Activated CD4-positive, alpha-beta memory T cell treated with anti-CD3 and anti-CD28 coated beads, Interleukin-2, amount 10 ng/mL, durations not matched to agents 7 days and 5 days (primary cell): ENCODE measurements at regions not wholly inside any gene's neighbourhood (a gene's known extent, or its start where the extent isn't known, plus 50 kb on each side); places are given as distances from the start of the nearest gene placed in this dataset.
"Not testable (repeated sequence)": the region's sequence is repeated elsewhere in the genome, so short reads cannot be mapped to it uniquely, and the experiment has no call there.

Source experiments
- CTCF ChIA-PET: fragments of 350-600 bp; sonication (Branson Sonifier 250); formaldehyde crosslinking; loops from one replicate; lab custom pipeline; 2021; ENCODE audit warnings: antibody characterized with exemption, inconsistent platforms; lab: Charles Lee
- POLR2A ChIA-PET: fragments of 350-600 bp; sonication (Branson Sonifier 250); formaldehyde crosslinking; loops from one replicate; lab custom pipeline; 2021; ENCODE audit warnings: antibody characterized with exemption; lab: Charles Lee
- DNase-seq: peaks from one replicate; pipeline ENCODE4 v3.0.0-alpha.2; 2020
- H3K27ac Mint-ChIP-seq: one replicate; pipeline ENCODE4 v1.8.0; 2021; ENCODE audit warnings: mild to moderate bottlenecking, mixed read lengths
- H3K27me3 Mint-ChIP-seq: one replicate; pipeline ENCODE4 v1.8.0; 2021; ENCODE audit warnings: mixed read lengths
- H3K36me3 Mint-ChIP-seq: one replicate; pipeline ENCODE4 v1.8.0; 2021; ENCODE audit warnings: low read depth, mixed read lengths
- H3K4me1 Mint-ChIP-seq: one replicate; pipeline ENCODE4 v1.8.0; 2021; ENCODE audit warnings: mixed read lengths
- H3K4me3 Mint-ChIP-seq: one replicate; pipeline ENCODE4 v1.8.0; 2021; ENCODE audit warnings: mild to moderate bottlenecking, mixed read lengths
- H3K9me3 Mint-ChIP-seq: one replicate; pipeline ENCODE4 v1.8.0; 2021; ENCODE audit warnings: mixed read lengths

DNA sequence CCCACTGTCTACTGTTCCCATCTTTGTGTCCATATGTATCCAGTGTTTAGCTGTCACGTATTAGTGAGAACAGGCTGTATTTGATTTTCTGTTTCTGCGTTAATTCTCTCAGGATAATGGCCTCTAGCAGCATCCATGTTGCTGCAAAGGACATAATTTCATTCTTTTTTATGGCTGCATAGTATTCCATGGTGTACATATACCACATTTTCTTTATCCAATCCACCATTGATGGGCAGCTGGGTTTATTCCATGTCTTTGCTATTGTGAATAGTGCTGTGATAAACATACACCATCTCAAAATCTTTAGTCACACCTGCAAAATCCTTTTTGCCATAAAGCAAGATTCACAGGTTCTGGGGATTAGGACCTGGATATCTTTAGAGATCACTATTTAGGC is 334.4 kb upstream of the CLINT1 start:
- CTCF ChIA-PET, H3K4me3 Mint-ChIP-seq, H3K4me1 Mint-ChIP-seq, H3K27ac Mint-ChIP-seq, H3K9me3 Mint-ChIP-seq, POLR2A ChIA-PET, H3K27me3 Mint-ChIP-seq, H3K36me3 Mint-ChIP-seq, DNase-seq: not testable (repeated sequence)

DNA sequence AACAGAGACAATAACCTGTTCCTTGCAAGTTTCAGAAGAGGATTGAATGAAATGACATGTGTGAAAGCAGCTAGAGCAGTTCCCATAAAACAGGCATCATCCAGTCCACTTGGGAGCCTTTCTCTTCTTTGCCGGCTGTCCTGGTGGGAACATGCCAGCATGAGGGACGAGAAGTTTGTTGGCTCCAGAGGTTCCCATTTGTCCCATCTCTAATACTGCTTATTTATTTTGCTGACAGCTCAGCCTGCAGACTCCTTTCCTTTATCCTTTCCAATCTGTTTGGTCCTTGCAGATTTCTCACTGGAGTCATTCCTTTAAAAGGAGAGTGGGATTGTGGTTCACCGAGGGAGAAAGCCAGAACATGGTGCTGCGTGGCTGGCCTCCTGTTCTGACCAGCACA is 321.5 kb upstream of the CLINT1 start:
- CTCF ChIA-PET: no interaction called here
- Mint-ChIP-seq H3K4me1 (no peaks in the 10 kb centered on the region), H3K4me3 (no peak overlapping the region), H3K27me3 (peaks cover 3% of the 10 kb centered on the region), H3K36me3 (no peaks in the 10 kb centered on the region), H3K9me3 (no peaks in the 10 kb centered on the region), H3K27ac (no peak overlapping the region)
- no peak for DNase-seq
- POLR2A ChIA-PET: no interaction called here

DNA sequence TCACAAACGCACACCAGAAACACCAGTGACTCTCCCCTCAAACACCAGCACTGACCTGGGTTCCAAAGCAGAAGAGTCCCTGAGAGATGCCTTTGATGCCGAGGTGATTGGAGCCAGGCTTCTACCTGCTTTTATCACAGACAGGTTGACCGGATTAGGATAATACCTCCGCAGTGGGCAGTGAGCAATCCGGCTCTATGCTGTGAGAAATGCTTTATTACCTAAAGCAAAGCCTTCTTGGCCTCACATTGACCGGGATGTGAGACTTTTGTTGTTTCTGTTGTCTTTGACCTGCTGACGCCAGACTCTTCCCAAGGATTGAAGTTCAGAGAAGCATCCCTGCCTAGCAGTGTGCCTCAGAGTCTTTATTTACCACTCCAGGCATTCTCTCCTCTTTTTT is 320.3 kb upstream of the CLINT1 start:
- no peaks in the 10 kb centered on the region for H3K9me3 Mint-ChIP-seq
- ChIA-PET CTCF (no interaction called here), POLR2A (no interaction called here)
- no peaks in the 10 kb centered on the region for H3K36me3 Mint-ChIP-seq
- H3K4me3 Mint-ChIP-seq: no peak overlapping the region
- DNase-seq: no peak
- no peak overlapping the region for H3K27ac Mint-ChIP-seq
- H3K27me3 Mint-ChIP-seq: peaks cover 3% of the 10 kb centered on the region
- H3K4me1 Mint-ChIP-seq: no peaks in the 10 kb centered on the region

DNA sequence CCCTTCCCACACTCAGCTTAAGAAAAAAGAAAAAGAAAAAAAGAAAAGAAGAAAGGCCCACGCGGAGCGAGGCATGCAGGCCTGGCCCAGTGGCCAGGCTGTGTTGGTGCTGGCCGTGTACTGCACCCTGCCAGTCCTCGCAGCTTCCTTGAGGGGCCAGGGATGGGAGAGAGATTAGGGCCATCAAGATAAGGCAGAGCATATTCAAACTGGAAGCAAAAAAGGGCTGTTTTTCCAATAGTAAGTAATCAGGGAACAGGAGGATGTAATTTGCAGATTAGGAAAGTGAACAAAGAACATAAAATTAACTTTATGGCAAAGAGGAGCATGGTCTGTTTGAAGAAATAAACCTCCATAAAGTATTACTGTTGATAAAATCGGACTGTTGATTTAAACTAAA is 319.6 kb upstream of the CLINT1 start:
- Mint-ChIP-seq H3K27ac (no peak overlapping the region), H3K36me3 (no peaks in the 10 kb centered on the region), H3K4me1 (no peaks in the 10 kb centered on the region), H3K9me3 (no peaks in the 10 kb centered on the region), H3K4me3 (no peak overlapping the region), H3K27me3 (peaks cover 3% of the 10 kb centered on the region)
- DNase-seq: no peak
- ChIA-PET CTCF (no interaction called here), POLR2A (no interaction called here)

DNA sequence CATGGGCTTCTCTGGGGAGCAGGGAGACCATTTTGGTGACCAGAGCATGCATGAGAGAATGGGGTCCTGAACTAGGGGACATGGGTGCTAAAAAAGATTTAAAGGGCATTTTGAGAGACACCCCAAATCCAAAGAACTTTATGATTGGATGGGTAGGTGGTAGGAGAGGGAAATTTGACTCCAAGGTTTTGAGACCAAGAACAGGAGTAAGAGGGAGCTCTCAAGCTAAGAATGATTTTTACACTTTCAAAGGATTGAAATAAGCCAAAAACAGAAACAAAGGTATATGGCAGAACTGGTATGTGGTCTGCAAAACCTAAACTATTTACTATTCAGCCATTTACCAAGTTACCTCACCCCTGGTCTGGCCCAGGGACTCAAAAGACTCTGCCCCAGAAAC is 318.2 kb upstream of the CLINT1 start:
- no peaks in the 10 kb centered on the region for H3K27me3 Mint-ChIP-seq
- ChIA-PET CTCF (interaction anchor here (1.4 kb wide), 1 partner anchor 955 kb away, joined by 3 read pairs; no protein-coding TSS in a partner anchor), POLR2A (no interaction called here)
- H3K27ac Mint-ChIP-seq: no peak overlapping the region
- no peak for DNase-seq
- H3K36me3 Mint-ChIP-seq: no peaks in the 10 kb centered on the region
- H3K4me3 Mint-ChIP-seq: no peak overlapping the region
- H3K4me1 Mint-ChIP-seq: no peaks in the 10 kb centered on the region
- no peaks in the 10 kb centered on the region for H3K9me3 Mint-ChIP-seq

DNA sequence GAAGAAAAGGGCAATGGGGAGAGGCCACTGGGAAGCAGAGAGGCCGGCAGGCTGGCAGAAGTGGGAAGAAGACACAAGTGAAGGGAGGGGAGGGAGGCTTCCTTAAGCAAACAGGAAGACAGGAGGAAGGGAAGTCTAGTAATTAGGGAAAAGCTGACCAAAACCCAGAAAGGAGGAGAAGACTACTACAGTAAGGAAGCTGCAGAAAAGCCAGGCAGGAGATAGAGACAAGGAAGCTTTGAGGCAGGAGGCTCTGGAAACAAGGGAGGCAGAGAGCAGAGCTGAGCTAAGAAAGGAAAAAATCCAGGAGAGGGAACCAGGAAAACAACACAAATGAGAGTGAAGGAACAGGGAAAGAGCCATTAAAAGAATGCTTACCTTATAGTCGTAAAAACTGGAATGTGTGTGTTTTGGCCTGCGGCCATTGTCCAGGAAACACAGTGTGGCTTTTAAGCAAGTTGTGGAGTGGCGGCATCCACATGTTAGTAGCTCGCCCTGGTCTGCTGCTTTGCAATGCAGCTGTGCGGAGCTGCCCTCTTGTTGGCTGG is 317.1 kb upstream of the CLINT1 start:
- Mint-ChIP-seq H3K4me3 (no peak overlapping the region), H3K36me3 (no peaks in the 10 kb centered on the region), H3K9me3 (no peaks in the 10 kb centered on the region), H3K27ac (no peak overlapping the region), H3K27me3 (no peaks in the 10 kb centered on the region), H3K4me1 (no peaks in the 10 kb centered on the region)
- POLR2A ChIA-PET: no interaction called here
- DNase-seq: no peak
- CTCF ChIA-PET: interaction anchor here (1.4 to 1.8 kb wide), 2 partner anchors 931 to 957 kb away, joined by 3 to 18 read pairs; no protein-coding TSS in a partner anchor

DNA sequence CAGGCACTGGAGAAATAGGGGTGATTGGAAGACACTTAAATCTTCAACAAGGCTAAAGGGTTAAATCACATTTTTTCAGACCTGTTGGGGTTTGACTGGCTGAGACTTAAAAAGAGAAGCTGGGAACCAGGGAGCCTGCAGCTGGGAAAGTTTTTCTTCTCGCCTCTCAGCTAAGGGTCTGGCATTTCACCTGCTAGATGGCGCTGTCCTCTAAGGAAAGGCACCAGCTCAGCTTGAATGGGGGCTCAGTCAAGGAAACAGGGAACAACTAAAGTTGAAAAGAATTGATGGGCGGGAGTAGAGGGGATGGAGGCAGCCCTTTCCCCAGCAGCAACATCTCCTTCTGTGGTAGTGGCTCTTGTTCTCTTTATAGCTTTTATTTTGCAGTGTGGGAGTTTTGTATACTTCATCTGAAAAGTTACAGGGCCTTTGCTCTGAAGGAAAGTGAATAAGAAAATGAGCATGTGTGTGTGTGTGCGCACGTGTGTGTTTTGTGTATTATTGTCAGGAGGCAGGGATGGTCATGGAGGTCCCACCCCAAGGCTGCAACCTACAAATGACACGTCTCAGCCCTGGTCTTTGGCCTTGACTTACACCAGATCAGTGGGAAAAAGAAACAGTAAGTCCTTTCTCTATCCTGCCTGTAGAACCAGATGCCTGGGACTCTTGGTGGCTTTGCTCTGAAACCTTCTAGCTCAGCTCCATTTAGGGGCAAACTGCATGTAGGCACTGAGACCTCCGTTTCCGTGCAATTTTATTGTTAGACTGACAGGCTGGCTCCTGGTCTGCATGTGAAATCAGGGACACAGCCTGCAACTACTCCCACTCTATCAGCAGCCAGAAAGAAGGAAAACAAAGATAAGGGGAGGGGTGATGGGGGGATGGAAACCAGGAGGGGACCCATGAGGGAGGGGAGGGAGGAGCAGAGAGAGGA is 316.2 kb upstream of the CLINT1 start:
- no peaks in the 10 kb centered on the region for H3K4me1 Mint-ChIP-seq
- peak; percentile 47 for DNase-seq
- no peaks in the 10 kb centered on the region for H3K27me3 Mint-ChIP-seq
- no peak overlapping the region for H3K27ac Mint-ChIP-seq
- ChIA-PET CTCF (interaction anchor here (0.6 to 2.4 kb wide), 15 partner anchors 14 to 957 kb away, joined by 3 to 18 read pairs (median 3); no protein-coding TSS in a partner anchor), POLR2A (no interaction called here)
- no peaks in the 10 kb centered on the region for H3K36me3 Mint-ChIP-seq
- no peak overlapping the region for H3K4me3 Mint-ChIP-seq
- H3K9me3 Mint-ChIP-seq: no peaks in the 10 kb centered on the region

DNA sequence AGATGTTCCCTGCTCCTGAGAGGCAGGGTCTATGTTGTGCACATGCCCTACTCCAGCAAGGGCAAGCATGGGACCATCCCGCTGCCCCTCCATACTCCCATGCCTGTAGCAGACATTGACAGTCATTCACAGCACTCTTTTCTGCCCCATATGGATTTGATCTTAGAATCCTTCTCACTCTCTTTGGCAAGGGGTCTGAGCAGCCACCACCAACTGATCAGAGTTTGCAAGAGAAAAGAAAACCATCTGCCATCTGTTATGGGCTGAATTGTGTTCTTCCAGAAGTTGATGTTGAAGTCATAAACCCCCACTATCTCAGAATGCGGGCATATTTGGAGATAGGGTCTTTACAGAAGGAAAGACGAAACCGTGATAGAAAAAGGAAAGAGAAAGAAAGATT is 315.1 kb upstream of the CLINT1 start:
- no peak overlapping the region for H3K27ac Mint-ChIP-seq
- no peak for DNase-seq
- no peaks in the 10 kb centered on the region for H3K27me3 Mint-ChIP-seq
- ChIA-PET POLR2A (no interaction called here), CTCF (interaction anchor here (0.9 to 2.4 kb wide), 5 partner anchors 99 to 958 kb away, joined by 3 to 18 read pairs (median 7); no protein-coding TSS in a partner anchor)
- no peak overlapping the region for H3K4me3 Mint-ChIP-seq
- H3K36me3 Mint-ChIP-seq: no peaks in the 10 kb centered on the region
- no peaks in the 10 kb centered on the region for H3K4me1 Mint-ChIP-seq
- H3K9me3 Mint-ChIP-seq: no peaks in the 10 kb centered on the region

DNA sequence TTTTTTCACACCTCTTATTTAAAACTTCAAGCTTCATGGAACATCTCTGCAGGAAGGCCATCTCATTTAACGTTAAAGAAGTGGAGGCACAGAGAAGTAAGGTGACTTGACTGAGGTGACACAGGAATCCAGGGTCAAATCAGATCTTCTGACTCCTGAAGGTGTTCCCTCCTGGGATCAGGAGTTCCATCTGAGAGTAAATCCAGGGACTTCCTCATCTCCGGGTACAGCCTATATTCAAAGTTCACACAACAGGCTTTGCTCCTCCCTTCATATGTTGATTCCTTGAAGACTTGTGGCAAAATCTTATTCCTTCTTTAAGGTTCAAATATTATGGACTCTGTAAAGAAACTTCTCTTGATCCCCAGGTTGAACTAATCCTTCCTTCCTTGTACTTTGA is 313.1 kb upstream of the CLINT1 start:
- CTCF ChIA-PET: no interaction called here
- no peak for DNase-seq

DNA sequence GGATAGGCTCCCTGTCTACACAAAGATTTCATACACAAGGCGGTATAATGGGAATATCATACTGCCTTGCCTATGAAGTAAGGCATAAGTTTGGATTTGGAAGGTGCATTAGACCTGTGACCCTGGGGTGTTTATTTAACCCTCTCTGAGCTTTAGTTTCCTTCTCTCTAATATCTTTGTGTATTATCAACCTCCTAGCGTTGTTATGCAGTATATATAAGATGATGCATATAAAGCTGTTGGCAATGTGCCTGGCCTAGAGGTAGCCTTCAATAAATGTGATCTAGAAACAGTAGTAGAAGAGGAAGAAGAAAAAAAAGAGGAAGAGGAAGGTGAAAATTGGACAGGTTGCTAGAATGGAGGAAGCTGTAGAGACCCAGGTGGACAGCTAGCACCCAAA is 311.6 kb upstream of the CLINT1 start:
- no peaks in the 10 kb centered on the region for H3K4me1 Mint-ChIP-seq
- no peak overlapping the region for H3K4me3 Mint-ChIP-seq
- H3K27me3 Mint-ChIP-seq: no peaks in the 10 kb centered on the region
- no peak overlapping the region for H3K27ac Mint-ChIP-seq
- CTCF ChIA-PET: no interaction called here
- no peak for DNase-seq
- H3K9me3 Mint-ChIP-seq: no peaks in the 10 kb centered on the region
- no peaks in the 10 kb centered on the region for H3K36me3 Mint-ChIP-seq
- POLR2A ChIA-PET: no interaction called here

More for the DNA sequence above, 313.1 kb upstream of the CLINT1 start:
- no peaks in the 10 kb centered on the region for H3K9me3 Mint-ChIP-seq
- H3K27me3 Mint-ChIP-seq: no peaks in the 10 kb centered on the region
- POLR2A ChIA-PET: no interaction called here
- H3K4me3 Mint-ChIP-seq: no peak overlapping the region
- H3K36me3 Mint-ChIP-seq: no peaks in the 10 kb centered on the region
- no peak overlapping the region for H3K27ac Mint-ChIP-seq
- H3K4me1 Mint-ChIP-seq: no peaks in the 10 kb centered on the region

DNA sequence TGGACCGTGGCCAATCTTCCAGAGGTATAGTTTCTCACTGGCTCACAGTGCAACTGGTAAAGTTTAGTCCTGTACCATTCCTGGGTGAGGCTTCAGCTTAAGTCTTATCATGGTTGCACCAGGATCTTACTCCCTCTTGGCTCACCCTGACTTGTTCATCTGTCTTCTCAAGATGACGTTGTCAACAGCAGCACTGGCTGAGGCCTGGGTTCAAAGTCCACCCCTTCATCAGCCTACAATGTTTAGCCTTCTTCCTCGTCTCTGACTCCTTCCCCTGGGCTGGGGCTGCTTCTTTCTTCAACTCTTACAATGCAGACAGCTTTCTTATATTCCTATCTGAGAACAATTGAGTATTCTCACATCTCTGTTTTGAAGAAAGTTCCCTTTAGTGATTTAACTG is 311.1 kb upstream of the CLINT1 start:
- ChIA-PET POLR2A (no interaction called here), CTCF (no interaction called here)
- H3K4me3 Mint-ChIP-seq: no peak overlapping the region
- H3K9me3 Mint-ChIP-seq: no peaks in the 10 kb centered on the region
- H3K36me3 Mint-ChIP-seq: no peaks in the 10 kb centered on the region
- H3K27me3 Mint-ChIP-seq: peaks cover 2% of the 10 kb centered on the region
- no peak for DNase-seq
- H3K4me1 Mint-ChIP-seq: no peaks in the 10 kb centered on the region
- no peak overlapping the region for H3K27ac Mint-ChIP-seq

DNA sequence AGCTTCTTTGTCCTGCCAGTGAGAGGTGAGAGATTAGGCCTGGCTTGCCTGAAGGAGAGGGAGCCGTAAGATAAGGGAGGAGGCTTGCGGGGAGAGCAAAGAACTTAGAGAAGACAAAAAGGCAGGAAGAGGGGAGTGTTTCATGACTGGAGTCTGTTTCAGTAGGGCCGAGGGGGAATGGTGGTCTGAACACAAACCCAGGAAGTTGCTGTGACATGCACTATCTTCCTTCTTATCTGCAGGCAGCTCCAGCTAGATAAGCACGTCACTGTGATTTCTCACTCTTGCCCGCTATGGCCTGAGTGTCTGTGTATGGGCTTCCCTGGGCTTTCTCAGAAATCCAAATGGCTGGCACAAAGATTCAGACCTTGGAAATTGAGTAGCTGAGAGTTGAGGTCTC is 307.5 kb upstream of the CLINT1 start:
- ChIA-PET CTCF (no interaction called here), POLR2A (no interaction called here)
- Mint-ChIP-seq H3K27ac (no peak overlapping the region), H3K9me3 (no peaks in the 10 kb centered on the region), H3K36me3 (no peaks in the 10 kb centered on the region), H3K27me3 (peaks cover 10% of the 10 kb centered on the region), H3K4me3 (no peak overlapping the region), H3K4me1 (no peaks in the 10 kb centered on the region)
- DNase-seq: no peak

DNA sequence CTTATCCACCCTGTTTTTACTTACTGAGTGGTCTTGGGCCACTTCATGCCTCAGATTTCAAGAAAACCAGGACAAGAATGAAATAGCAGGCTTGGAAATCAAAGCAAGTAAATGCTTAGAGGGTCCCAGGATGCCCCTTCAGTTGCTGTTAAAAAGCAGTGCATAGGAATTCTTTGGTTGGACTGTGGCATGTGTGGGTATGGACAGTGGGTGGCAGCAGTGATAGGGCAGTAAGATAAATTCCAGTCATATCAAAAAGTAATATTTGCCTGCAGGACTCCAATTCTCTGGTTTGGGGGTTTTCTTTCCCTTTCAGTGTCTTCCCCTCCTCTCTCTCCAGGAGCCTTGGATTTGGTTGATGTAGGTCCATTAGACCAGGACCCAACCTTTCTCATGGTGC is 306.7 kb upstream of the CLINT1 start:
- no peak for DNase-seq
- Mint-ChIP-seq H3K4me3 (no peak overlapping the region), H3K27ac (no peak overlapping the region), H3K36me3 (no peaks in the 10 kb centered on the region), H3K4me1 (no peaks in the 10 kb centered on the region), H3K27me3 (peaks cover 10% of the 10 kb centered on the region), H3K9me3 (no peaks in the 10 kb centered on the region)
- CTCF ChIA-PET: no interaction called here
- POLR2A ChIA-PET: no interaction called here
